ENCODE measurements at regions not wholly inside any gene's neighbourhood (a gene's known extent, or its start where the extent isn't known, plus 50 kb on each side); places are given as distances from the start of the nearest gene placed in this dataset.

GRCh38 chr2:235300368-235301201, 193.3 kb upstream of the AGAP1 start:
- TF ChIP-seq CTCF (conservative IDR thresholded peaks at IDR 0.05; ENCODE audit: low read depth in 2 of 2): peak in 1 of 2 experiments; percentile 20; a peak in 1 of 4 replicates
- no peak for TF ChIP-seq REST (IDR thresholded peaks at IDR 0.05; ENCODE audit: unreplicated experiment)
- TF ChIP-seq EZH2 (IDR thresholded peaks at IDR 0.05; ENCODE audit: low read depth, unreplicated experiment): no peak
- TF ChIP-seq JUNB (IDR thresholded peaks at IDR 0.05; ENCODE audit: unreplicated experiment): no peak

Measured in GM23338 (cell line).